Mucosa of descending colon (tissue), 3 donors: ENCODE measurements at regions not wholly inside any gene's neighbourhood (a gene's known extent, or its start where the extent isn't known, plus 50 kb on each side); places are given as distances from the start of the nearest gene placed in this dataset.

ENCODE experiments used
- ATAC-seq: fragments of 200-7000 bp; cut with Tn5 transposase; one replicate; pipeline ENCODE4 v1.9.1; 2020; ENCODE audit warnings: mild to moderate bottlenecking, moderate library complexity
- DNase-seq, 3 donors: peaks; one replicate each; pipeline ENCODE4 v3.0.0-alpha.2; 2020
- H3K36me3 ChIP-seq: fragments of 200-600 bp; one replicate; pipeline ENCODE4 v1.8.0; 2021; ENCODE audit warnings: low read depth, mild to moderate bottlenecking
- H3K4me1 ChIP-seq: fragments of 200-600 bp; one replicate; pipeline ENCODE4 v1.8.0; 2021; ENCODE audit warnings: low read depth, mild to moderate bottlenecking
- H3K4me3 ChIP-seq: fragments of 200-600 bp; one replicate; pipeline ENCODE4 v1.8.0; 2021; ENCODE audit warnings: mild to moderate bottlenecking
- H3K9me3 ChIP-seq: fragments of 200-600 bp; one replicate; pipeline ENCODE4 v1.8.0; 2021; ENCODE audit warnings: mild to moderate bottlenecking
- intact Hi-C, 2 donors: fragments of 100-400 bp; cut with DNase I in 1 of 2; cut with micrococcal nuclease in 1 of 2; formaldehyde crosslinking; loops; one replicate each; pipeline versions ENCODE4 v1.11.0 to v1.11.1; 2022; cut with DNase I, micrococcal nuclease
- TF ChIP-seq, protein P1 (sequence below): fragments of 200-600 bp; IDR thresholded peaks from one replicate; pipeline ENCODE4 v1.8.0; 2022; ENCODE audit warnings: antibody characterized with exemption, mild to moderate bottlenecking
- donor health status: DM: no; HTN: no; CAD: no; lungs with moderate emphysema.
- donor health status: DM: no; HTN: no; CAD: no.
- donor health status: DM: no; HTN: yes; CAD: no.

DNA sequence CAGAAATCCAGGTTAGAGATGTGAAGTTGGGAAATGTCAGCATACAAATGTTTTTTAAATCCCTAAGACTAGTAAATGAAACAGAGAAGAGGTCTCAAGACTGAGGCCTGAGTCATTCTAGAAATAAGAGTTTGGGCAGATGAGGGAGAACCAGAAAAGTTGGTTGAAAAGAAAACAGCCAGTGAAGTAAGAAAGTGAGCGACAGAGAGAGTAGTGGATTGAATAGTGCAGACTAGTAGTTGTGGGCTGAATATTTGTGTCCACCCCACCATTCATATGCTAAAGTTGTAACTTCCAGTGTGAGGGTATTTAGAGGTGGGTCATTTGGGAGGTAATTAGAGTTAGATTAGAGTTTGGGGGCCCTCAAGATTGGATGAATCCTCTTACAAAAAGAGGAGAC, 889.2 kb downstream of the TTLL7 start:
- Histone ChIP-seq H3K4me1 (no peaks in the 10 kb centered on the region), H3K9me3 (no peaks in the 10 kb centered on the region), H3K4me3 (no peak overlapping the region), H3K36me3 (no peaks in the 10 kb centered on the region)
- no peak for DNase-seq
- no peak for ATAC-seq
- TF ChIP-seq, protein P1, sequence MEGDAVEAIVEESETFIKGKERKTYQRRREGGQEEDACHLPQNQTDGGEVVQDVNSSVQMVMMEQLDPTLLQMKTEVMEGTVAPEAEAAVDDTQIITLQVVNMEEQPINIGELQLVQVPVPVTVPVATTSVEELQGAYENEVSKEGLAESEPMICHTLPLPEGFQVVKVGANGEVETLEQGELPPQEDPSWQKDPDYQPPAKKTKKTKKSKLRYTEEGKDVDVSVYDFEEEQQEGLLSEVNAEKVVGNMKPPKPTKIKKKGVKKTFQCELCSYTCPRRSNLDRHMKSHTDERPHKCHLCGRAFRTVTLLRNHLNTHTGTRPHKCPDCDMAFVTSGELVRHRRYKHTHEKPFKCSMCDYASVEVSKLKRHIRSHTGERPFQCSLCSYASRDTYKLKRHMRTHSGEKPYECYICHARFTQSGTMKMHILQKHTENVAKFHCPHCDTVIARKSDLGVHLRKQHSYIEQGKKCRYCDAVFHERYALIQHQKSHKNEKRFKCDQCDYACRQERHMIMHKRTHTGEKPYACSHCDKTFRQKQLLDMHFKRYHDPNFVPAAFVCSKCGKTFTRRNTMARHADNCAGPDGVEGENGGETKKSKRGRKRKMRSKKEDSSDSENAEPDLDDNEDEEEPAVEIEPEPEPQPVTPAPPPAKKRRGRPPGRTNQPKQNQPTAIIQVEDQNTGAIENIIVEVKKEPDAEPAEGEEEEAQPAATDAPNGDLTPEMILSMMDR, result no peak
- intact Hi-C loops, result no loop called here

DNA sequence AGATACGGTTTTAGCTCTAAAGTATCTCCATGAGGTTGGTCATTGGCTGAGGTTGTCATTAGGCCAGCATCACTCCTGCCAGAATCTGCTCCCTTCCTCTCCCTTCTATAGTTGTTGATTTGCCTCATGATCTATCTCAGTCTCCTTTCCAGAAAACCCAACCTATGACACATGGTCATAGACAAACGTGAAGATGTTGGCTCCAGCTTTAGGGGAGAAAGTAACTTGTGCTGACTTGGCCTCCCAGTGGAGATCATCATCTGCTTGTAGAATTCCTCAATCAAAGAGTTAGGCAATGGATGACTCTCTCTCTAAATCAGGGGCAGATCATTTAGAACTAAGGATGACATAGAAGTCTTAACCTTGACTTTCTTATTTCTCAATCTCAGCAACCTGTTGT, 894.4 kb downstream of the TTLL7 start:
- intact Hi-C loops, result no loop called here
- Histone ChIP-seq H3K36me3 (no peaks in the 10 kb centered on the region), H3K4me1 (no peaks in the 10 kb centered on the region), H3K9me3 (no peaks in the 10 kb centered on the region), H3K4me3 (no peak overlapping the region)
- no peak for ATAC-seq
- TF ChIP-seq, protein P1, result no peak
- no peak for DNase-seq

DNA sequence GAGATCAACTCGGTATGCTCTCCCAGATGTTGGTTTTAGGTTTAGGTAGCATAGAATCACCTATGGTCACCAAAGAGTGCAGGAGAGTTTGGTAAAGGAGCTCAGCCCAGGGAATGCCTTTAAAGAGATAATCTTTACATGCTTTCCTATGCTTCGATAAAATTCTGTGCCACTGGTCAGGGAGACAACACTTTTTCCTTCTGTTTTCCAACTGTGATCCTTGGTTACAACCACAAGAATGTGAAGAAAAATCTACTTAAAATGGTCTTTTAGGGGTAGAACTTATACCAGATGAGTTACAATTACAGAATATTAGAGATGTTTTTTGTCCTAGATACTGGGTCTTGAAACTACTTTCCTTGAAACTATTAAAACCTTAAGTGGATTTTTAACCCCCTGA, 895.6 kb downstream of the TTLL7 start:
- ATAC-seq (no peak), DNase-seq (no peak)
- intact Hi-C loops, result no loop called here
- H3K4me3 ChIP-seq, result no peak overlapping the region
- H3K9me3 ChIP-seq, result no peaks in the 10 kb centered on the region
- H3K4me1 ChIP-seq, result no peaks in the 10 kb centered on the region
- TF ChIP-seq, protein P1, result no peak
- H3K36me3 ChIP-seq, result no peaks in the 10 kb centered on the region

DNA sequence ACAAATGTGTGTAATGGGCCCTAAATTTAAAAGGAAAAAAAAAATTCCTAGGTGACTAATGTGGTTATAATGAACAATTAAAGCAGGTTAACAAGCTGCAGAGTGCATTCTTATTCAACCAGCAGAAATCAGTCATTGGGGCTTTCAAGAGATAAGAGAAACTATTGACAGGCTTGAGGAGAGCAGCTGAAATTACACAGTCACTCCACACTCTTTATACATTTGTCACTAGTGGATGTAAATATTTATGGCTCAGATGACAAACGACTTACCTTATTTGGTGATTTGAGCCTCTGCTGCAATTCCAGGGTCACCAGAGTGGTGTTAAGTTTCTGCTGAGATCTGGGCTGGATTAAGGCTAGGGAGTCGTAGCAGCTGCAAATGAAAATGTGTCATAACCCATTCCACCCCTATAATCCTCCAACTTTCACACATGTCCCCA, 896.3 kb downstream of the TTLL7 start:
- ATAC-seq (no peak), DNase-seq (no peak)
- intact Hi-C loops, result no loop called here
- H3K4me1 ChIP-seq, result no peaks in the 10 kb centered on the region
- H3K36me3 ChIP-seq, result no peaks in the 10 kb centered on the region
- no peaks in the 10 kb centered on the region for H3K9me3 ChIP-seq
- TF ChIP-seq, protein P1, result no peak
- no peak overlapping the region for H3K4me3 ChIP-seq

DNA sequence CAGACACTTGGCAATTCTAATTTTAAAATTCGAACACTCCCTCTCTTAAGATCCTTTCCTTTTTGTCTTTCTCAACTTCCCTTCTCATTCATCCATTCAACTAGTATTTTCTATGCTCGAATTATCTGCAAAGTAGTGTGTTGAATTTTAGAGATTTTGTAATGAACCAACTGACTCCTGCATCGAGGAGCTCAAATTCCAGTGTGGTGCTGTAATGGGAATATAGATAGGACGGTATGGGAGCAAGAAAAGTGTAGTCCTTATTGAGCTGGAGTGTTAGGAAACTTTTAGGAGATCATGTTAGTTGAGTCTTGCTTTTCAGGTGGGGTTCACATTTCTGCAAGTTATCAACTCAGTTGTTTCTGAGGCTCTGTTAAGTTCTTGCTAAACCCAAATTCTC, 897.5 kb downstream of the TTLL7 start:
- TF ChIP-seq, protein P1, result no peak
- no peak for ATAC-seq

DNA sequence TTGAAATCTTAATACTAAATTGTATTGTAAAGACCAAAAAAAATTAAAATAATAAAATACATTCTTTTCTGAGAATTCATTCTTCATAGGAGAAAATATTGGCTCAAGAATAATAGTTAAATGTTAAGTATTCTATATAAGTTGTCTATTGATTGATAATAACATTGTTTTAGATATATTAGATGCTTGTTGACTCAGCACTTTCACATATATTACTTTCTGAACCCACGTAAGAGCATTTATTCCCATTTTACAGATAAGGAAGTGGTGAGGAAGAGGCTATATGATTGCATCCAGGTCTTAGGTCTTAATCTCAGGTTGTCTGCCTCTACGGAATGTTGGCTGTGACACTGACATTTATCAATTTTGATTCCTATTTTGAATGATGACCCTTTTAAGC, 898.8 kb downstream of the TTLL7 start:
- no peak for ATAC-seq
- no peaks in the 10 kb centered on the region for H3K36me3 ChIP-seq
- intact Hi-C loops, result no loop called here

More for the DNA sequence above, 897.5 kb downstream of the TTLL7 start:
- no peak overlapping the region for H3K4me3 ChIP-seq
- no peaks in the 10 kb centered on the region for H3K9me3 ChIP-seq
- H3K36me3 ChIP-seq, result no peaks in the 10 kb centered on the region
- DNase-seq, result no peak
- intact Hi-C loops, result no loop called here
- no peaks in the 10 kb centered on the region for H3K4me1 ChIP-seq

More for the DNA sequence above, 898.8 kb downstream of the TTLL7 start:
- no peak overlapping the region for H3K4me3 ChIP-seq
- no peaks in the 10 kb centered on the region for H3K9me3 ChIP-seq
- no peaks in the 10 kb centered on the region for H3K4me1 ChIP-seq
- DNase-seq, result no peak
- TF ChIP-seq, protein P1, result no peak
